Neural progenitor cell (in vitro differentiated cells): ENCODE measurements at regions not wholly inside any gene's neighbourhood (a gene's known extent, or its start where the extent isn't known, plus 50 kb on each side); places are given as distances from the start of the nearest gene placed in this dataset.

Experiments used
- DNase-seq: peaks from one replicate; pipeline ENCODE4 v3.0.0-alpha.2; 2016; ENCODE audit warnings: low spot score
- H2AFZ ChIP-seq: fragments of 200-600 bp; sonication (generic); replicated peaks from 2 replicates; pipeline ENCODE4 v1.6.1; 2016; ENCODE audit warnings: antibody characterized with exemption
- H3F3A ChIP-seq: fragments of 200-600 bp; sonication (generic); 2 replicates; pipeline ENCODE4 v1.6.1; 2016; ENCODE audit warnings: antibody characterized with exemption, low read depth
- H3K27ac ChIP-seq: fragments of 200-600 bp; sonication (generic); 2 replicates; pipeline ENCODE4 v1.5.1; 2016; ENCODE audit warnings: mild to moderate bottlenecking
- H3K27me3 ChIP-seq: fragments of 200-600 bp; sonication (generic); 2 replicates; pipeline ENCODE4 v1.6.1; 2016; ENCODE audit warnings: mild to moderate bottlenecking, moderate library complexity
- H3K36me3 ChIP-seq: fragments of 200-600 bp; sonication (generic); 2 replicates; pipeline ENCODE4 v1.5.1; 2016
- H3K4me1 ChIP-seq: fragments of 200-600 bp; sonication (generic); 2 replicates; pipeline ENCODE4 v1.6.1; 2016; ENCODE audit warnings: mixed run types
- H3K4me2 ChIP-seq: fragments of 200-600 bp; sonication (generic); 2 replicates; pipeline ENCODE4 v1.6.1; 2016
- H3K4me3 ChIP-seq: fragments of 200-600 bp; sonication (generic); 2 replicates; pipeline ENCODE4 v1.5.1; 2016
- H3K79me2 ChIP-seq: fragments of 200-600 bp; sonication (generic); 2 replicates; pipeline ENCODE4 v1.6.1; 2016; ENCODE audit warnings: low read depth
- H3K9ac ChIP-seq: fragments of 200-600 bp; sonication (generic); 2 replicates; pipeline ENCODE4 v1.6.1; 2016
- H3K9me3 ChIP-seq: fragments of 200-600 bp; sonication (generic); 2 replicates; pipeline ENCODE4 v1.5.1; 2016; ENCODE audit warnings: low read depth
- H4K20me1 ChIP-seq: fragments of 200-600 bp; sonication (generic); 2 replicates; pipeline ENCODE4 v1.6.1; 2016; ENCODE audit warnings: low read depth
- H3K27ac Mint-ChIP-seq: 3 replicates; pipeline ENCODE4 v1.8.0; 2021; ENCODE audit warnings: mixed read lengths
- H3K27me3 Mint-ChIP-seq: 2 replicates; pipeline ENCODE4 v1.8.0; 2022; ENCODE audit warnings: low read depth, mild to moderate bottlenecking, inconsistent platforms, moderate library complexity, mixed read lengths; ENCODE audit not compliant: insufficient read depth
- H3K36me3 Mint-ChIP-seq: 3 replicates; pipeline ENCODE4 v1.8.0; 2021; ENCODE audit warnings: mixed read lengths
- H3K4me1 Mint-ChIP-seq: 3 replicates; pipeline ENCODE4 v1.8.0; 2021; ENCODE audit warnings: mixed read lengths
- H3K4me3 Mint-ChIP-seq: 3 replicates; pipeline ENCODE4 v1.8.0; 2021; ENCODE audit warnings: mild to moderate bottlenecking, moderate library complexity, mixed read lengths
- H3K9me3 Mint-ChIP-seq: 3 replicates; pipeline ENCODE4 v1.8.0; 2020; ENCODE audit warnings: mixed read lengths
- CTCF ChIP-seq: fragments of 200-600 bp; sonication (generic); IDR thresholded peaks from 2 replicates; pipeline ENCODE4 v1.5.1; 2017; ENCODE audit warnings: antibody characterized with exemption, mild to moderate bottlenecking
- EZH2 ChIP-seq: fragments of 200-600 bp; sonication (generic); IDR thresholded peaks from 2 replicates; pipeline ENCODE4 v1.6.1; 2017; ENCODE audit warnings: antibody characterized with exemption, mild to moderate bottlenecking, moderate library complexity
- EZH2phosphoT487 ChIP-seq: fragments of 200-600 bp; sonication (generic); IDR thresholded peaks from 2 replicates; pipeline ENCODE4 v1.6.1; 2017; ENCODE audit warnings: antibody characterized with exemption

- H3K4me1 Mint-ChIP-seq: no peaks in the 10 kb centered on the region
- DNase-seq: no peak
- no peaks in the 10 kb centered on the region for H3F3A ChIP-seq
- no peak overlapping the region for H3K4me3 ChIP-seq
- H3K4me3 Mint-ChIP-seq: no peak overlapping the region
- no peak overlapping the region for H3K4me2 ChIP-seq
- H3K27ac Mint-ChIP-seq: no peak overlapping the region
- H3K9me3 Mint-ChIP-seq: peaks cover 2% of the 10 kb centered on the region
- no peak overlapping the region for H3K9ac ChIP-seq
- H3K4me1 ChIP-seq: no peaks in the 10 kb centered on the region
- H4K20me1 ChIP-seq: no peaks in the 10 kb centered on the region
- H3K36me3 Mint-ChIP-seq: no peaks in the 10 kb centered on the region
- H3K36me3 ChIP-seq: no peaks in the 10 kb centered on the region
- TF ChIP-seq CTCF: no peak
- no peak for TF ChIP-seq EZH2
- TF ChIP-seq EZH2phosphoT487: no peak
- H3K27me3 Mint-ChIP-seq: peaks cover 2% of the 10 kb centered on the region
- H3K9me3 ChIP-seq: no peaks in the 10 kb centered on the region
- H3K79me2 ChIP-seq: no peaks in the 10 kb centered on the region
- H3K27me3 ChIP-seq: no peaks in the 10 kb centered on the region
- H3K27ac ChIP-seq: no peak overlapping the region
- no peak overlapping the region for H2AFZ ChIP-seq
Measured at GRCh38 chr14:88064841-88065240, 59.9 kb downstream of the GPR65 start.

GRCh38 chr14:88069677-88070076 lies 64.7 kb downstream of the GPR65 start:
- no peak for TF ChIP-seq EZH2
- no peak for TF ChIP-seq EZH2phosphoT487
- TF ChIP-seq CTCF: no peak

GRCh38 chr14:88075269-88075981 lies 70.5 kb downstream of the GPR65 start:
- no peak overlapping the region for H3K4me3 ChIP-seq
- no peaks in the 10 kb centered on the region for H3K9me3 ChIP-seq
- Mint-ChIP-seq H3K4me1 (no peaks in the 10 kb centered on the region), H3K4me3 (no peak overlapping the region), H3K27me3 (peaks cover 3% of the 10 kb centered on the region), H3K9me3 (no peaks in the 10 kb centered on the region), H3K36me3 (no peaks in the 10 kb centered on the region), H3K27ac (no peak overlapping the region)
- H3K79me2 ChIP-seq: no peaks in the 10 kb centered on the region
- TF ChIP-seq EZH2: no peak
- no peak for TF ChIP-seq EZH2phosphoT487
- no peak for TF ChIP-seq CTCF
- H4K20me1 ChIP-seq: no peaks in the 10 kb centered on the region
- no peak overlapping the region for H3K27ac ChIP-seq
- no peaks in the 10 kb centered on the region for H3K4me1 ChIP-seq
- no peak for DNase-seq
- H3K36me3 ChIP-seq: no peaks in the 10 kb centered on the region
- H3K27me3 ChIP-seq: no peaks in the 10 kb centered on the region
- no peak overlapping the region for H2AFZ ChIP-seq
- no peak overlapping the region for H3K9ac ChIP-seq
- H3F3A ChIP-seq: no peaks in the 10 kb centered on the region
- no peak overlapping the region for H3K4me2 ChIP-seq

More at GRCh38 chr14:88069677-88070076, 64.7 kb downstream of the GPR65 start:
- no peaks in the 10 kb centered on the region for H4K20me1 ChIP-seq
- H3K36me3 ChIP-seq: no peaks in the 10 kb centered on the region
- H3K4me3 ChIP-seq: no peak overlapping the region
- no peaks in the 10 kb centered on the region for H3K4me1 ChIP-seq
- Mint-ChIP-seq H3K4me1 (no peaks in the 10 kb centered on the region), H3K27me3 (peaks cover 2% of the 10 kb centered on the region), H3K27ac (no peak overlapping the region), H3K9me3 (peaks cover 2% of the 10 kb centered on the region), H3K36me3 (no peaks in the 10 kb centered on the region), H3K4me3 (no peak overlapping the region)
- H3K9me3 ChIP-seq: no peaks in the 10 kb centered on the region
- H2AFZ ChIP-seq: no peak overlapping the region
- H3K79me2 ChIP-seq: no peaks in the 10 kb centered on the region
- H3K27me3 ChIP-seq: no peaks in the 10 kb centered on the region
- DNase-seq: no peak
- H3F3A ChIP-seq: no peaks in the 10 kb centered on the region
- H3K9ac ChIP-seq: no peak overlapping the region
- no peak overlapping the region for H3K27ac ChIP-seq
- H3K4me2 ChIP-seq: no peak overlapping the region
